ENCODE measurements at regions not wholly inside any gene's neighbourhood (a gene's known extent, or its start where the extent isn't known, plus 50 kb on each side); places are given as distances from the start of the nearest gene placed in this dataset.

GRCh38 chr14:66312451-66312850 lies 173.7 kb upstream of the CCDC196 start:
- H3K27ac ChIP-seq (ENCODE audit: insufficient read depth, low read length) = no peak overlapping the region
- DNase-seq (ENCODE audit: low read depth in 2 of 2) = no peak

GRCh38 chr14:66315098-66315497 lies 171.1 kb upstream of the CCDC196 start:
- Histone ChIP-seq H3K4me3 (replicated peaks in 1 of 4; ENCODE audit: control extremely low read depth in 1 of 4, insufficient read depth in 1 of 4, low read depth in 3 of 4, low read length in 4 of 4) (no peak overlapping the region), H4K20me1 (ENCODE audit: control insufficient read depth, extremely low read depth, insufficient read depth, low read length) (no peaks in the 10 kb centered on the region), H3K79me2 (ENCODE audit: control insufficient read depth, insufficient read depth, low read length) (no peaks in the 10 kb centered on the region), H3K36me3 (ENCODE audit: control insufficient read depth, insufficient read depth, low read length) (no peaks in the 10 kb centered on the region), H3K9me3 (ENCODE audit: control insufficient read depth, insufficient read depth, low read depth, low read length) (no peaks in the 10 kb centered on the region), H3K9ac (ENCODE audit: insufficient read depth, low read length) (no peak overlapping the region), H3K27ac (ENCODE audit: insufficient read depth, low read length) (no peak overlapping the region), H3K4me2 (ENCODE audit: extremely low read depth, insufficient read depth, low read length) (no peak overlapping the region), H3K4me1 (ENCODE audit: control insufficient read depth, extremely low read depth, insufficient read depth, low read length) (no peaks in the 10 kb centered on the region), H2AFZ (ENCODE audit: low read length) (no peak overlapping the region), H3K27me3 (ENCODE audit: control insufficient read depth, insufficient read depth, low read length) (no peaks in the 10 kb centered on the region)
- no peak for TF ChIP-seq CTCF (conservative IDR thresholded peaks at IDR 0.05 in 1 of 2, IDR thresholded peaks at IDR 0.05 in 1 of 2; ENCODE audit: low read depth in 1 of 2, low read length in 2 of 2)
- no peak for TF ChIP-seq EZH2 (IDR thresholded peaks at IDR 0.05; ENCODE audit: low read length, missing control alignments)
- DNase-seq (ENCODE audit: low read depth in 2 of 2) = no peak

More at GRCh38 chr14:66312451-66312850, 173.7 kb upstream of the CCDC196 start:
- Histone ChIP-seq H3K4me2 (ENCODE audit: extremely low read depth, insufficient read depth, low read length) (no peak overlapping the region), H3K9me3 (ENCODE audit: control insufficient read depth, insufficient read depth, low read depth, low read length) (no peaks in the 10 kb centered on the region), H2AFZ (ENCODE audit: low read length) (no peak overlapping the region), H3K4me3 (replicated peaks in 1 of 4; ENCODE audit: control extremely low read depth in 1 of 4, insufficient read depth in 1 of 4, low read depth in 3 of 4, low read length in 4 of 4) (no peak overlapping the region), H3K4me1 (ENCODE audit: control insufficient read depth, extremely low read depth, insufficient read depth, low read length) (no peaks in the 10 kb centered on the region), H3K79me2 (ENCODE audit: control insufficient read depth, insufficient read depth, low read length) (no peaks in the 10 kb centered on the region), H3K27me3 (ENCODE audit: control insufficient read depth, insufficient read depth, low read length) (no peaks in the 10 kb centered on the region), H4K20me1 (ENCODE audit: control insufficient read depth, extremely low read depth, insufficient read depth, low read length) (no peaks in the 10 kb centered on the region), H3K9ac (ENCODE audit: insufficient read depth, low read length) (no peak overlapping the region), H3K36me3 (ENCODE audit: control insufficient read depth, insufficient read depth, low read length) (no peaks in the 10 kb centered on the region)
- TF ChIP-seq CTCF (conservative IDR thresholded peaks at IDR 0.05 in 1 of 2, IDR thresholded peaks at IDR 0.05 in 1 of 2; ENCODE audit: low read depth in 1 of 2, low read length in 2 of 2) (no peak), EZH2 (IDR thresholded peaks at IDR 0.05; ENCODE audit: low read length, missing control alignments) (no peak)

- no peak for TF ChIP-seq EZH2 (IDR thresholded peaks at IDR 0.05; ENCODE audit: low read length, missing control alignments)
- TF ChIP-seq CTCF (conservative IDR thresholded peaks at IDR 0.05 in 1 of 2, IDR thresholded peaks at IDR 0.05 in 1 of 2; ENCODE audit: low read depth in 1 of 2, low read length in 2 of 2) = no peak
- DNase-seq (ENCODE audit: low read depth in 2 of 2) = no peak
- no peaks in the 10 kb centered on the region for H3K79me2 ChIP-seq (ENCODE audit: control insufficient read depth, insufficient read depth, low read length)
- no peaks in the 10 kb centered on the region for H3K27me3 ChIP-seq (ENCODE audit: control insufficient read depth, insufficient read depth, low read length)
- no peak overlapping the region for H3K4me2 ChIP-seq (ENCODE audit: extremely low read depth, insufficient read depth, low read length)
- H3K4me3 ChIP-seq (replicated peaks in 1 of 4; ENCODE audit: control extremely low read depth in 1 of 4, insufficient read depth in 1 of 4, low read depth in 3 of 4, low read length in 4 of 4) = no peak overlapping the region
- H3K9me3 ChIP-seq (ENCODE audit: control insufficient read depth, insufficient read depth, low read depth, low read length) = no peaks in the 10 kb centered on the region
- no peak overlapping the region for H3K27ac ChIP-seq (ENCODE audit: insufficient read depth, low read length)
- no peaks in the 10 kb centered on the region for H3K4me1 ChIP-seq (ENCODE audit: control insufficient read depth, extremely low read depth, insufficient read depth, low read length)
- no peak overlapping the region for H3K9ac ChIP-seq (ENCODE audit: insufficient read depth, low read length)
- H3K36me3 ChIP-seq (ENCODE audit: control insufficient read depth, insufficient read depth, low read length) = no peaks in the 10 kb centered on the region
- H2AFZ ChIP-seq (ENCODE audit: low read length) = no peak overlapping the region
- H4K20me1 ChIP-seq (ENCODE audit: control insufficient read depth, extremely low read depth, insufficient read depth, low read length) = no peaks in the 10 kb centered on the region
Measured at GRCh38 chr14:66315548-66315947, 170.6 kb upstream of the CCDC196 start.

All from fibroblast of lung (primary cell).